Liver (tissue), 8 donors: ENCODE measurements at regions not wholly inside any gene's neighbourhood (a gene's known extent, or its start where the extent isn't known, plus 50 kb on each side); places are given as distances from the start of the nearest gene placed in this dataset.

Experiments used
- DNase-seq: peaks from one replicate; pipeline ENCODE4 v3.0.0-alpha.2; 2017; ENCODE audit warnings: low spot score
- H3K27ac ChIP-seq, 2 donors: one replicate each; pipeline ENCODE4 v1.7.0; 2013; ENCODE audit warnings: inconsistent platforms in 2 of 2, low read length in 2 of 2, control low read depth in 1 of 2, low read depth in 1 of 2, mild to moderate bottlenecking in 1 of 2
- H3K27me3 ChIP-seq, 4 donors: one replicate each; pipeline versions ENCODE4 v1.6.1 to v1.7.0; 2013; ENCODE audit warnings: low read length in 3 of 4, inconsistent platforms in 1 of 4, mild to moderate bottlenecking in 1 of 4, moderate library complexity in 1 of 4; ENCODE audit not compliant: control insufficient read depth in 4 of 4, insufficient read depth in 4 of 4
- H3K36me3 ChIP-seq, 4 donors: one replicate each; pipeline versions ENCODE4 v1.6.1 to v1.7.0; 2013; ENCODE audit warnings: low read length in 3 of 4, mild to moderate bottlenecking in 3 of 4, low read depth in 1 of 4, moderate library complexity in 1 of 4; ENCODE audit not compliant: control insufficient read depth in 4 of 4, insufficient read depth in 3 of 4
- H3K4me1 ChIP-seq, 4 donors: one replicate each; pipeline versions ENCODE4 v1.6.1 to v1.7.0; 2013; ENCODE audit warnings: low read length in 3 of 4, mild to moderate bottlenecking in 3 of 4, moderate library complexity in 1 of 4; ENCODE audit not compliant: control insufficient read depth in 4 of 4, insufficient read depth in 4 of 4
- H3K4me3 ChIP-seq, 3 donors: one replicate each; pipeline versions ENCODE4 v1.6.1 to v1.7.0; 2013; ENCODE audit warnings: low read length in 3 of 3, control low read depth in 1 of 3, low read depth in 1 of 3, mild to moderate bottlenecking in 1 of 3
- H3K9ac ChIP-seq, 2 donors: one replicate each; pipeline ENCODE4 v1.7.0; 2013; ENCODE audit warnings: low read length in 2 of 2, mild to moderate bottlenecking in 2 of 2, moderate library complexity in 2 of 2, control low read depth in 1 of 2, low read depth in 1 of 2
- H3K9me3 ChIP-seq, 4 donors: one replicate each; pipeline versions ENCODE4 v1.6.1 to v1.7.0; 2013; ENCODE audit warnings: low read length in 3 of 4; ENCODE audit not compliant: control insufficient read depth in 4 of 4
- ATF3 ChIP-seq: IDR thresholded peaks from 2 replicates; pipeline ENCODE4 v1.6.1; 2016; ENCODE audit warnings: antibody characterized with exemption
- CTCF ChIP-seq: fragments of 150-350 bp; IDR thresholded peaks from 2 replicates; pipeline ENCODE4 v1.5.1; 2017; ENCODE audit warnings: improper control_type of control experiment, low read depth, low read length; ENCODE audit not compliant: missing input control
- EGR1 ChIP-seq, 2 donors: IDR thresholded peaks; 2 replicates each; pipeline ENCODE4 v1.6.1; 2016 to 2018; ENCODE audit warnings: antibody characterized with exemption in 2 of 2, low read depth in 2 of 2
- FOXA1 ChIP-seq: IDR thresholded peaks from 2 replicates; pipeline ENCODE4 v1.6.1; 2016; ENCODE audit warnings: antibody characterized with exemption
- FOXA2 ChIP-seq: IDR thresholded peaks from 2 replicates; pipeline ENCODE4 v1.6.1; 2016; ENCODE audit warnings: antibody characterized with exemption
- GABPA ChIP-seq, 2 donors: IDR thresholded peaks in 1 of 2; conservative IDR thresholded peaks in 1 of 2; 2 replicates each; pipeline ENCODE4 v1.6.1; 2016; ENCODE audit warnings: antibody characterized with exemption in 2 of 2, mild to moderate bottlenecking in 1 of 2, moderate library complexity in 1 of 2
- HNF4A ChIP-seq, 2 donors: conservative IDR thresholded peaks; 2 replicates each; pipeline ENCODE4 v1.6.1; 2016; ENCODE audit warnings: antibody characterized with exemption in 2 of 2, mild to moderate bottlenecking in 2 of 2
- HNF4G ChIP-seq: IDR thresholded peaks from 2 replicates; pipeline ENCODE4 v1.6.1; 2016; ENCODE audit warnings: antibody characterized with exemption
- JUND ChIP-seq, 2 donors: IDR thresholded peaks; 2 replicates each; pipeline ENCODE4 v1.6.1; 2016; ENCODE audit warnings: antibody characterized with exemption in 2 of 2
- MAX ChIP-seq: IDR thresholded peaks from 2 replicates; pipeline ENCODE4 v1.6.1; 2016; ENCODE audit warnings: antibody characterized with exemption
- NR2F2 ChIP-seq: IDR thresholded peaks from 2 replicates; pipeline ENCODE4 v1.6.1; 2016; ENCODE audit warnings: antibody characterized with exemption
- RAD21 ChIP-seq, 2 donors: IDR thresholded peaks; 2 replicates each; pipeline ENCODE4 v1.6.1; 2016; ENCODE audit warnings: antibody characterized with exemption in 2 of 2, mild to moderate bottlenecking in 2 of 2
- REST ChIP-seq: IDR thresholded peaks from 2 replicates; pipeline ENCODE4 v1.6.1; 2016; ENCODE audit warnings: antibody characterized with exemption, mild to moderate bottlenecking
- RXRA ChIP-seq, 2 donors: IDR thresholded peaks; 2 replicates each; pipeline ENCODE4 v1.6.1; 2017 to 2018; ENCODE audit warnings: antibody characterized with exemption in 2 of 2, mild to moderate bottlenecking in 1 of 2
- SP1 ChIP-seq: IDR thresholded peaks from 2 replicates; pipeline ENCODE4 v1.6.1; 2018; ENCODE audit warnings: antibody characterized with exemption, mild to moderate bottlenecking
- TAF1 ChIP-seq: conservative IDR thresholded peaks from 2 replicates; pipeline ENCODE4 v1.6.1; 2016; ENCODE audit warnings: antibody characterized with exemption, mild to moderate bottlenecking
- YY1 ChIP-seq: IDR thresholded peaks from 2 replicates; pipeline ENCODE4 v1.6.1; 2016; ENCODE audit warnings: antibody characterized with exemption, mild to moderate bottlenecking
- ZBTB33 ChIP-seq: IDR thresholded peaks from 2 replicates; pipeline ENCODE4 v1.6.1; 2016; ENCODE audit warnings: antibody characterized with exemption
- WGBS: extraction: QIAGEN DNeasy Blood & Tissue Kit; methylation state at CpG from one replicate; pipeline ENCODE4 v1.1.7; 2013; 5-methylcytosine and 5-hydroxymethylcytosine counted together
- donor health status: healthy.
- donor health status: healthy.
- donor health status: healthy.
- donor health status: healthy.
- donor health status: healthy.

GRCh38 chr4:154954117-154954516 lies 173.0 kb downstream of the RBM46 start:
- DNase-seq = no peak
- Histone ChIP-seq H3K9me3 (no peaks in the 10 kb centered on the region), H3K27ac (no peak overlapping the region), H3K4me1 (peaks cover 7 to 15% (median 11%) of the 10 kb centered on the region in 4 donors), H3K36me3 (no peaks in the 10 kb centered on the region), H3K27me3 (no peaks in the 10 kb centered on the region), H3K4me3 (no peak overlapping the region), H3K9ac (no peak overlapping the region)
- WGBS = 97% methylated on average over 2 of the region's 2 CpGs
- TF ChIP-seq YY1 = no peak
- no peak for TF ChIP-seq GABPA (IDR thresholded peaks at IDR 0.05 in 1 of 2, conservative IDR thresholded peaks at IDR 0.05 in 1 of 2)
- TF ChIP-seq CTCF = no peak
- no peak for TF ChIP-seq MAX
- TF ChIP-seq TAF1 = no peak
- TF ChIP-seq EGR1 (IDR thresholded peaks at IDR 0.05; ENCODE audit: low read depth in 2 of 2) = no peak
- no peak for TF ChIP-seq REST
- TF ChIP-seq SP1 = no peak
- no peak for TF ChIP-seq NR2F2
- no peak for TF ChIP-seq FOXA2
- TF ChIP-seq JUND (IDR thresholded peaks at IDR 0.05) = no peak
- no peak for TF ChIP-seq RAD21 (IDR thresholded peaks at IDR 0.05)
- TF ChIP-seq ZBTB33 = no peak
- TF ChIP-seq HNF4A (conservative IDR thresholded peaks at IDR 0.05) = no peak
- no peak for TF ChIP-seq ATF3
- no peak for TF ChIP-seq HNF4G
- TF ChIP-seq FOXA1 = no peak
- TF ChIP-seq RXRA (IDR thresholded peaks at IDR 0.05) = no peak

GRCh38 chr4:154958121-154958520 lies 177.0 kb downstream of the RBM46 start:
- Histone ChIP-seq H3K4me3 (no peak overlapping the region), H3K9me3 (no peaks in the 10 kb centered on the region), H3K27me3 (no peaks in the 10 kb centered on the region), H3K36me3 (no peaks in the 10 kb centered on the region), H3K27ac (no peak overlapping the region), H3K9ac (no peak overlapping the region), H3K4me1 (peaks cover 7 to 18% (median 12%) of the 10 kb centered on the region in 4 donors)
- no peak for DNase-seq
- no peak for TF ChIP-seq CTCF
